ENCODE measurements at regions not wholly inside any gene's neighbourhood (a gene's known extent, or its start where the extent isn't known, plus 50 kb on each side); places are given as distances from the start of the nearest gene placed in this dataset.

DNA sequence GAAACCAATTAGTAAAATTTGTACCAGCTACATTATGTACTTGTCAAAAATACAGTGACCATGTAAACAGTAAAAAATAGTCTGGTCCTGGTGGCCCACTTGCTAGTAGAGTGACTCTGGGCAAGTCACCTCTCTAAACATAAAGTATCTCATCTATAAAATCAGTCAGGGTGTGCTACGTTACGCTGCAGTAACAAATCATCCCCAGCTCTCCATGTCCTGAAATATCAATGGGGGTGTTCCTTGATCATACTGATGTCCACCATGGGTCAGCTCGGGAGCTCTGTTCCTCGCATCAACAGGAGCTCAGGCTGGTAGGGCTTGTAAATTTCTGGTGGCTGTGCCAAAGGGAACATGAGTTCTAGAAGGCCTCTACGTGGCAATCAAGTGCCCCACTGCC is 268.6 kb downstream of the RAB28 start:
- no peak overlapping the region for H3K4me3 ChIP-seq (ENCODE audit: low read length)
- DNase-seq (ENCODE audit: low read depth) = no peak
- TF ChIP-seq CTCF (conservative IDR thresholded peaks at IDR 0.05; ENCODE audit: low read depth, low read length) = no peak

- no peak for TF ChIP-seq CTCF (conservative IDR thresholded peaks at IDR 0.05; ENCODE audit: low read depth, low read length)
- DNase-seq (ENCODE audit: low read depth) = no peak
- no peak overlapping the region for H3K4me3 ChIP-seq (ENCODE audit: low read length)
Observed at GRCh38 chr4:13212936-13213335, 271.2 kb downstream of the RAB28 start.

DNA sequence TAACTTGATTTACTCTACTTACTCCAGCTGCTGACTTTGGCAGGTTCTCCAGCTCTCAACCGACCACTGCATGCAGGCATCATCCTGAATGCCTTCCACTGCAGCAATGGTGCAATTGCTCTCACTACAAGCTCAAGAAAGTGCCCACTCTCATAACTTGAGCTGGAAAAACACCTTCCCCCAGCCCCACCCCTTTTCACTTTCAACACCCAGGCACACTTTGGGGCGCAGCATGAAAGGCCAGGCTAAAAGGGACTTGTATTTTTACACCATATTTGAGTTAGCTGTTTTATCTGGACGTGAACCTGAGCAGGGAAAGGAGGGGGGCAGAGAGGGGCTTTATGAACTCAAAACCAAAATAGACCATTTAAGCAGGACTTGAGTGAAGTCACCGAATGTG is 274.5 kb downstream of the RAB28 start:
- H3K4me3 ChIP-seq (ENCODE audit: low read length) = no peak overlapping the region
- no peak for DNase-seq (ENCODE audit: low read depth)
- TF ChIP-seq CTCF (conservative IDR thresholded peaks at IDR 0.05; ENCODE audit: low read depth, low read length) = no peak

DNA sequence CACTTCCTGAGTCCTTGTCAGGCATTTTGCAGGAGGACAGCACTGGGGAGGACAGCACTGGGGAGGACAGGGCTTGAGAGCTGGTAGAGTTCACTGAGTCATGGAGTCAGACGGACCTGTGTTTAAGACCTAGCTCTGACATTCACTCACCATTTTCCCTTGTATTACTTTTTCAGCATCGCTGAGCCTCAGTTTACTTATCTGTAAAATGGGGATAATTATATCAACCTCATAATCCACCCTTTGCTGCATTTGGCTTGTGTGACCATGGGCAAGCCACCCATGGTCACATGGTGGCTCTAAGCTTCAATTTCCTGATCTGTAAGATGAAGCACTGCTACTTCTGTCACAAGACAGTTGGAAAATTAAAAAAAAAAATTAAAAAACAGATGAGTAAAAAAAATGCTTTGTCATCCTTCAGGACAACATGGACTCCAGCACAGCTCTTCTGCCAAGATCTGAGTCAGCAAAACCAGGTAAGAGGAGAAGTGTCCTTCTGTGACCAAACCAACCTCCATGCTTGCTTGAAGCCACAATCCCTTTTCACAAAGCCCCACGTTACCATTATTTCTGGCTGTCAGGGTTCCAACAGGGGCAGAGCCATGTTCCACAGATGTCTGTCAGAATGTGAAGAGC is 275.5 kb downstream of the RAB28 start:
- no peak for TF ChIP-seq CTCF (conservative IDR thresholded peaks at IDR 0.05; ENCODE audit: low read depth, low read length)
- H3K4me3 ChIP-seq (ENCODE audit: low read length) = no peak overlapping the region
- no peak for DNase-seq (ENCODE audit: low read depth)

- no peak for DNase-seq (ENCODE audit: low read depth)
Observed at GRCh38 chr4:13207226-13207625, 276.9 kb downstream of the RAB28 start.

DNA sequence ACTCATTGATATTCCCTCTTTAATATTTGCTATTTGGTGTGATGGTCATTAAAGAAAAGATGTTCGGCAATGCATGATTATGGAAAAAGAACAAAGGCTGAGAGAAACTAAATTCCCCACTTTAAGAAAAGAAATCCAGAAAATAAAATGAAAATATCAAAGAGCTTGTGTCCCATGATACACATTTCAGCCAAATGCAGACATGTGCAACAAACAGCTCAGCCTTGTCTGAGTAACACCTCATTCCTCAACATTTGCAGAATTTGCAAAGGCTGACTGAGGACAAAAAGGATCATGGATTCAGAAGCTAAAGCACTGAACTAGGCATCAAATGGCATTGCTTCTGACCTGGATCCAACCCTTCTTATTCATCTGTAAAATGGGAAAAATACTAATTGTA is 281.0 kb downstream of the RAB28 start:
- no peak for DNase-seq (ENCODE audit: low read depth)
- TF ChIP-seq CTCF (conservative IDR thresholded peaks at IDR 0.05; ENCODE audit: low read depth, low read length) = no peak
- no peak overlapping the region for H3K4me3 ChIP-seq (ENCODE audit: low read length)

More at GRCh38 chr4:13207226-13207625, 276.9 kb downstream of the RAB28 start:
- H3K4me3 ChIP-seq (ENCODE audit: low read length) = no peak overlapping the region
- TF ChIP-seq CTCF (conservative IDR thresholded peaks at IDR 0.05; ENCODE audit: low read depth, low read length) = no peak

- TF ChIP-seq CTCF (conservative IDR thresholded peaks at IDR 0.05; ENCODE audit: low read depth, low read length) = no peak
- H3K4me3 ChIP-seq (ENCODE audit: low read length) = no peak overlapping the region
- no peak for DNase-seq (ENCODE audit: low read depth)
Observed at GRCh38 chr4:13202701-13203100, 281.4 kb downstream of the RAB28 start.

Measured in retinal pigment epithelial cell (primary cell).